Stimulated activated CD4-positive, alpha-beta T cell treated with anti-CD3 and anti-CD28 coated beads, Interleukin-4, amount 100 ng/mL, for 48 hours (primary cell): ENCODE measurements at regions not wholly inside any gene's neighbourhood (a gene's known extent, or its start where the extent isn't known, plus 50 kb on each side); places are given as distances from the start of the nearest gene placed in this dataset.
A peak's percentile ranks its signal among the peaks of the same experiment; 100 is the strongest.

Experiments
- DNase-seq, 2 donors: peaks; one replicate each; pipeline ENCODE4 v3.0.0-alpha.2; 2020; ENCODE audit warnings: low read depth in 2 of 2

DNA sequence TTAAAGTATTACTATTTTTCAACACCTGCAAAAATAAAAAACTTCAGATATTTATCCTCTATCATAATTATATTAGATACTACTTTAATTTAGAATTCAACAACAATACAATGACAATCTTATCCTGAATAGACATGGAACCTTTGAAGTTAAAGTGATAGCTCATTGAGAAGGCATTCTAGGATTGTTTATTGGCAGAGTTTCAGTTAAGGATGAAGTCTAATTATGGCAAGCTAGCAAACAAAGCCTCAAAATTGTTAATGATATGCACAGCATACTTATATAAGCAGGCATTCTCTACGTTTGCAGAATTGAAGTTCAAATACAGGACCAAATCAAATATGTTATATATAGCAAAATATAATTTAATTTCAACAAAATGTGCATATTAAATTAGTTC lies 91.2 kb upstream of the ABI3BP start:
- no peak for DNase-seq

DNA sequence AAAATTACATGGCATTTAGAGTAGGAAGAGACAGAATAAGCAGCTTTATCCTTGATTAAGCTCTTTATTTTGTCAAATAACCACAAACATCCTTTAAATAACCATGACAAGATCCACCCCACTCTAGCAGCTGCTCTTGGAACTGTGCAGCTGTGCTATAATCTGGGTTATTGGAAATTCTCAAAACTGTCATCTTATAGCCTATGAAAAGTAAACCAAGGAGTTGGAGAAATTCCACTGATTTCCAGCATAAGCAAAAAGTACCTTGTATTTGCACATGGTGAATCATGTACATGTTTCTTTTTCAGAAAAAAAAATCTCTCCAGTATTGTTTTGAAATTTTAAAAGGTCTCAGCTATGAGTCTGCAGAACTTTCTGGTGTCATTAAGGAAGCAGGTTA lies 88.8 kb upstream of the ABI3BP start:
- DNase-seq: no peak

DNA sequence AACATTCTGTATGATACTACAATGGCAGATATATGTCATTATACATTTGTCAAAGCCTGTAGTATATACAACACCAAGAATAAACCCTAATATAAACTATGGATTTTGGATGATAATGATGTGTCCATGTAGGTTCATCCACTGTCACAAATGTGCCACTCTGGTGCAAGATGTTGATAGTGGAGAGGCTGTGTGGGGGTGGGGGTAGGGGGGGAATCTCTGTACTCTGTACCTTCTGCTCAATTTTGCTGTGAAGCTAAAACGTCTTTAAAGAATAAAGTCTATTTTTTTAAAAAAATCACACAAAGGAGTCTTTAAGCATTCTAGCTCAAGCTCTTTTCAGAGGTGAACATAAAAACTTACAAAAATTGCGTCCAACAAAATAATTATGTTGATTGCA lies 88.2 kb upstream of the ABI3BP start:
- no peak for DNase-seq

DNA sequence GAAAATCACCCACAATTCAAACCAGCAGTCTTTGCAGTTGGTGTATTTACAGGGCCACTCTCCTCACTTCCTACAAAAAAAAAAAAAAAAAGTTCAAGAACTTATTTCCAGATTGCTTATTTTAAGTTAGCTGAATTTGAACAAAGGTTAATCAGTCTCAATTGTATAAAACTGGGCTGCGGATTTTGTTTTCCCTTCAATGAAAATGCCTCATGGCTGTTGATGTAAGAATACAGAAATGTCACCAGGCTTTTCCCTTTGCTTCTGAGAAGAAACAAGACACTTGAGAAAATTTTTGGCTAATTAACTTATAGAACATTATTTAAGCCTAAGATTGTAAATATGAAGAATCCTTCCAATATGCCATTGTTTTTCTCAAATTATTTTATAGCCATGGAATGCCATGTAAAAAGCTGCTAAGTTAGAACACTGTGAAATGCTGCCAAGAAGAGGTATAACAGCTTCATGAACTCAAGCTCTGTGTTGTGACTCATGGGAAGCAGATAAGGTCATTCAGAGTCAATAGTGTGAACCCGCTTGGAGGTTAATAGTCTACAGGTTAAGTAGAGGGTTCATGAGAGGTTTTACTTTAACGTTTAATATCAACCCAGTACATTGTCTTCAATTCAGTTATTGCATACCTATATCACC lies 84.3 kb upstream of the ABI3BP start:
- no peak for DNase-seq

DNA sequence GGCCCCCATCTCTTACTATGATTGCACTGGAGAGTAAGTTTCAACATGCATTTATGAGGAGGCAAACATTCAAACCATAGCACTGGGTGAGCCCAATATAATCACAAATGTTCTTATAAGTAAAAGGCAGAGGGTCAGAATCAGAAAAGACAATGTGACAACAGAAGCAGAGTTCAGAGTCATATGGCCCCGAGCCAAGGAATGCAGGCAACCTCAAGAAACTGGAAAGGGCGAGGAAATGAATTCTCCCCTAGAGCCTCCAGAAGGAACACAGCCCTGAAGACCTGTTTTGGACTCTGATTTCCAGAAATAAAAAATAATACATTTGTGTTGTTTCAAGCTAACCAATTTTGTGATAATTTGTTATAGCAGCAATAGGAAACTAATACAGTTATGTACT lies 81.3 kb upstream of the ABI3BP start:
- no peak for DNase-seq

DNA sequence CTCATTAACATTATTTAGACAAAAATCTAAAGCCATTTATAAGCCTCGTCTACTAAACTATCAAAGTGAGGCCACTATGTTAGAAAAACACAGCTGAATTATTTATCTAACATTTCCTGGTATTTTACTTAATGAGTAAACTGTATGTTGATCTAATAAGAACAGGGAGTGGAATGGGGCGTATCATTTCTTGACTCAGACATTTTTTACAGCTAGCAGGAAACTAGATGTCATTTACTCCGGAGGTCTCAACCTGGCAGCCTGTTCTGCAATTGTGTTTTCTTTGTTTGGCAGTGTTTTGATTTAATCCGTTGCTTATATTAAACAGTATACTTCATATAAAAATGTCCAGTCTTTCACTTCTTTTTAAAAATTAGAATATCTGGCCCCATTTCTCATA lies 79.1 kb upstream of the ABI3BP start:
- DNase-seq: no peak

DNA sequence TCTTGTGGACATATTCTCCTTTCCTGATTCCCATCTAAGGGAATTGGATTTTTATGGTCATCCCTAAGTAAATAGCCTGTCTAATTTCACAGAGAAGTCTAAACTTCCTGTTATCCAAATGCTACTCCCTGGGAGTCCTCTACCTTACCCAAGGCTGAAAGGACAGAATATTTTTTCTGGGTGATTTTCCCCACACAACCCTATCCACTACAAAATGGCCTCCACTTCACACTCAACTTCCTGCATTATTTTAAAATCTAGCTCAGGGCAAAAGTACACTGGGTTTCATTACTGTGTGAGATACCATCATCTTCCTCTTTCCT lies 77.5 kb upstream of the ABI3BP start:
- no peak for DNase-seq

DNA sequence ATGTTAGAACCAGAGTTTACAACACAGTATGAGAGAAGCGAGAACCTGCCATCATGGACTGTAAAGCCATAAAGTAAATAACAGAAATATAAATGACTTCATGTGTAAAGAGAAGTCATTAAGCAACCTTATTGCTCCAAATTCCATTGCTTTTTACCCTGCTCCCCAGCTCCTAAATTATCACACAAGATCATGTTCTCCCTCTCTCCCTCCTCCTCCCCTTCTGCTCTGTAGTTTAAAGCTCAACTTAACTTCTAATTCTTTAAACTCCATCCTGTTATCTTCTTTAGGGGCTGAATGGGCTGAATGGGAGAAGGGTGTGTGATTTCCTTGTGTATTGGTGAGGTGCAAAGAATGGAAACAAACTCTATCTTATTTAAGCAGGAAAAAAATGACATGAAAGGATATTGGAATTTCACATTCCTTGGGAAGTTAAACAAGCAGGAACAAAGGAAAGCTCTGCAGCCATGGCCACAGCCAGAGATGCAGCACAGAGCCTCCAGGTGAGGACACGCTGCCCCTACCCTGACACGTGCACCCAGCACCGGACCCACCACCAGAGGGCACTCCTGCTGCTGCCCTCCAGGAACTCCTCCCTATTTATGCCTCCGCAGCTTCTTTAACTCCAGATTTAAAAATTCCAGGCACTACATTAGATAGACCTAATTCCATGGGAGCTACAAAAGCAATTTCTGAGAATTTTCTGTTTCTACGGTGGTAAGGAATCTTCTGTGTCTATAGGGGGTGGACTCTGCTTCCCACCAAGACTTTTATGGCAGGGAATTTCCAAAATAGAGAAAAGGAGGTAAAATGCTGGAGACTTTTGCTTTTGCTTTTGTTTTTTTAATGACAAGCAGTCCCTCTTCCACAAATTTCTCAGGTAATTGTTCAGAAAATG lies 76.9 kb upstream of the ABI3BP start:
- peak; percentile 64 to 71 for DNase-seq

DNA sequence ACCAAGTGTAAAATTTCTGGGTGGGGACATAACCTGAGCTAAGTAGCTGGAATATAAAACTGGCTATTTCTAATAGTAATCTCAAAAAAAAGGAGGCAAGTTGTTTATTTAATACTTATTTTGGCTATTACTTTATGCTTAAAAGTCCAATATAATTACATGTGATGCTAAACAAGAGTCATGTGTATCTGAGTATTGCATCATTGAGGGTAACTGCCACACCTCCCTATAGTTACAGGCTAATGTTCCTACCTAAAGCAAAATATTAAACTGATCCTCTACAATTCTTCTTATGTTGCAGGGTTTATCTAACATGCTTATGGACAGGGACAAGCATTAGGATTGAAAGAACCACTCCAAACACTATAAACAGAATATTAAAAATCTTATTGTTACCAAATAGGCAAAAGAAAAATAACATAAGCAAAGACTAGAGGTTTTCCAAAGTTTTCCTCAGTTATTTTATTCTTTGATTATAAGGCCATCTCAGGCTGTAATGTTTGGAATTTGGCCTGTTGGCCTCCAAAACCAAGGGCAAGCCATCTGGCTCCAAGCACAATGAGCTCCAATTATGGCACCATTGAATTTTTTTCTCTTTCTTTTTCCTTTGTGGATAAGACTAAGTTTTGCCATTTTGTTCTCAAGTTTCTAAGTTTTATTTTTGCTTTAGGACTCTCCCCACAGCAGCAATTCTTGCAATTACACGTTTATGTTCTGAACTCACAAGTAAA lies 75.8 kb upstream of the ABI3BP start:
- DNase-seq: no peak

DNA sequence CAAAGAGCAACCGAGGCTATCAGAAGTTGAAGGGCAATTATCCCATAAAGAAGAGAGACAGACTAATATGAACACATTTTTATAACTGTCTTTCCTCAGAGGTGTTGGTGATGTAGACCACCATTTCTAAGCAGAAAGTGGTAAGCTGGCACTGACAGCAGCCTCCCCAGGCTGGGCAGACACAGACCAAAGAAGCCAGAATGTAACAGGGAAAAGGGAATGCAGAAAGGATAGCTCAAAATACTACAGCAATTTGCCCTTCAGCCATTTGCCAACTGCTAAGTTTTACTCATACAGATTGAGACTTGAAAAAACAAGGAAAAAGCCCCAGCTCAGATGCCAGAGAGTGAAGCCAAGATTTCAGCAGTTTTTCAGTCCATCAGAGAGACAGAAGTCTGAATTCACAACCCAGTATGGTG lies 73.5 kb upstream of the ABI3BP start:
- no peak for DNase-seq

DNA sequence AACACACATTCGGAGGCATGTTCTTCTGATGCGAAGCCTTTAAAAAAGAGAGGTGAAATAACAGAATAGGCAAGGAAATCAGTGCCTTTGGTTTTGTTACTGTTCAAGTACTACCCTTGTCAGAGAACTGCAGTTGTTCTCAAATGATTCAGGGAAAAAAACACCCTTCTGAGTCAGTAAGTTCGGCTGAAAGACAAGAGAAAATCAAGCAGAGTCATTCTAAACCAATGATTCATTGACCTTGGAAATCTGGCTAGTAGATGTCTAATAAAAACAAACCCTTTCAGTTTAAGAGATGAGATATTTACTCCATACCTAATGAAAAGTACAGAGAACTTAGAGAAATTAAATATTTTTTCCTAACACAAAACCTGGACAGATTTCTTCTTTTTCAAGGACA lies 72.7 kb upstream of the ABI3BP start:
- no peak for DNase-seq

DNA sequence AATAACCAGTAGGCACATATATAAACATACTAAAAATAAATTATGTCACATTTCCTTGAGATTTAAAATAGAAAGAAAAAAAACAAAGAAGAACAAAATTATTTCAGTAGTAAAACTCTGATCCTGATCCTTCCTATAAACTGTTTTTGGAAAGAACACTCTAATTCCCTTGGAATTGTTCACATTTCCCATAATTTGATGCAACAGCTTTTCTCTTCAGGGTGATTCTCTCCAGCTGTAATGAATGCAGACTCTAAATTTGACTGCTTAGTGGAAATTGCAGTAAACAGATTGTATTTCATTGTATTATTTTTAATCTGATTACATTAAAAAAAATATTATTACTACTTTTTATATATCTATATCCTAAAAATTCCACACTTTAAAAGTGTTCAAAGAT lies 70.2 kb upstream of the ABI3BP start:
- DNase-seq: no peak

DNA sequence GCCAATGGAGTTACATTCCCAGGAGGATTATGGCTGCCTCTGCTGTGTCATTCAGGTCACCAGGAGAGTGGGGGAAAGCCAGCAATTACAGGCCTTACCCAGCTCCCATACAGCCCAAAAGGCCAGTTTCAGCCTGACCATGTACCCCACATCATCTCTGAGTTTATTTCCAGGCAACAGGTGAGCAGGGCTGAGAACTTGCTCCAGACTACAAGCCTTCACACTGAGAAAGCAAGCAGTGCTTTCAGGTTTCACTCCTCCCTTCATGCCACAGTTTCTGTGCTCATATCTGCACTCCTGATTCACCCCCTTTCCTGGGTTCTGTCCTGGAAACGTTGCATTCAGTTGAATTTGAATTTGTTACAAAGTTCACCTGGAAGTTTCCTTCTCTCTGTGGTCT lies 68.1 kb upstream of the ABI3BP start:
- DNase-seq: no peak

DNA sequence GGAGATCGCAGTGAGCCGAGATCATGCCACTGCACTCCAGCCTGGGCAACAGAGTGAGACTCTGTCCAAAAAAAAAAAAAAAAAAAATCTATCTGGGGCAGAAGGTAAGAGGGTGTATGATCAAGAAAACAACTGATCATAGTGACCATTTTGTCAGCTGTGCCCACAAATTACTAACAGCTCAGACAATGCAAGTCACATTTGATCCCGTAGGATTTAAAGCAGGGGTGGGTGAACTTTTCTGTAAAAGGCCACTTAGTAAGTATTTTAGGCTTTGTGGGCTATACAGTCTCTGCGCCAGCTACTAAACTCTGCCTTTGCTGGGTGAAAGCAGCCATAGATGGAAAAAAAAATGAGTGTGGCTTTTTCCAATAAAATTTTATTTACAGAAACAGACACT lies 57.6 kb upstream of the ABI3BP start:
- no peak for DNase-seq

DNA sequence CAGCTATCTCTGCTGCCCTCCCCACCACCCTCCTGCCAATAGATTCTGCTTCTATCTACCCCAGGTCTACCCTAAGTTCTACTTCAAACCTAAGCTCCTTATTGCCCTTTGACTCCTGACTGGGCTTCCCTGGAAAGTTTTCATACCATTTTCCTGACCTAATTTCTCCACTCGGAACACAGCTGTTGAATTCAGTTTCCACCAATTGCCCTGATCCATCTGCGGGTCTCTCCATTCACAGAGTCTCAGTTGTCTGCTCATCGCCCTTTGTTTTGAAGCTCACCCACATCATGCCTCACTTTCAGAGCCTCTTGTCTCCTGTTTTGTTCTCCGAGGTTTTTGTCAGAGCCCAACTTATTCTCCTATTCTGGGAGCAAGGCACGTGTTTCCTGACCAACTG lies 56.8 kb upstream of the ABI3BP start:
- DNase-seq: no peak

DNA sequence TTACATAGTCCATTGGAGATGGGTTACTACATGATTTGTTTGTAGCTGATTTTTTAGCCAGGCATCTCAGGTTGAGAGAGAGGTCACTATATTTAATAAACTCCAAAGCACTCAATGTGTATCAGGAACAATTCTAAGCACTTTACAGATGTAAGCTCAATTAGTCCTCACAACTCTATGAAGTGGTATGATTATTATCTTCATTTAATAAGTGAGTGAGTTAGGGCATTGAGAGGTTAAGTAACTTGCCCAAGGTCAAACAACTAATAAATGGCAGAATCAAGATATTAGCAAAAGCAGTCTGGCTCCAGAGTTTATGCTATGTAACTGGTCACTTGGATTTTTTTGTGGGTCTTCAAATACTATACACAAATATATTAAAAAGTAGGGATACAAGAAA lies 56.3 kb upstream of the ABI3BP start:
- no peak for DNase-seq

DNA sequence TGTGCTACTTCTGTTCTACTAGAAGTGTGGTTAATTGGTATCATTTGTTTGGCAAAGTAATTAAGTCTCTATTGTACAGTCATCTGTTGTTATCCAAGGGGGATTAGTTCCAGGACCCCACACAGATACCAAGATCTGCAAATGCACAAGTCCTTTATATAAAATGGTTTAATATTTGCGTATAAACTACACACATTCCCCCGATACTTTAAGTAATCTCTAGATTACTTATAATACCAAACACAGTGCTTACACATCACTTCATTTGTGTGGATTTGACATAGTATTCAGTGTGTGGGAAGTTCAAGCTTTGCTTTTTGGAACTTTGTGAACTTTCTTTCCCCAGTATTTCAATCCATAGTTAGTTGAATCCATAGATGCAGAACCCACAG lies 50.5 kb upstream of the ABI3BP start:
- DNase-seq: no peak

DNA sequence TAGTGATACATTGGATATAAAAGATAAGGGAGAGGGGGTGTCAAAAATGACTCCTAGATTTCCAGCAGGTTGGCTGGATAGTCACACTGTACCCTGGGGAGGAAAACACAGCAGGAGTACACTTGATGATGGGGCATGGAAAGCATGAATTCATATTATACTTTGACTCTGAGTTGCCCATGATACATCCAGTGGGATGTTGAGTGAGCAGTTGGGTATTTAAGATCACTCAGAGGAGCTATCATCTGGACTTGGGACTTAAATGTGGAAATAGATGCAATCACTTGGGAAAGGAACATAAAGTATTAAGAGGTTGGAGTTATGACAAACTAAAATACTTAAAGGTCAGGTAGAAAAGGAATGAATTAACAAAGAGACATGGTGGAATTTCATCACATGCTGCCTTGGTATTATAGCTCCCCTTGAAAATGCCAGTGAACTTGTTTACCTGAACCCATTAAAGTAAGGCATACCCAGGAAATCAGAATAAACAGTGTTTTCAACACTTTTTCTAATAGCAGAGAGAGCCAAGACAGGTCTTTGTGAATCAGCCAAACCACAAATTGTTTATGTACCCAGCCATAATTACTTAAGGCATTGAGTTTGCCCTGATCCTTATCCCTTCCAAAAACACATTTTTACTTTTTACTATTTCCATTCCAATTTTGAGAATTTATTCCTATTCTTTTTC lies 49.9 kb upstream of the ABI3BP start:
- DNase-seq: no peak
